ENCODE measurements at regions not wholly inside any gene's neighbourhood (a gene's known extent, or its start where the extent isn't known, plus 50 kb on each side); places are given as distances from the start of the nearest gene placed in this dataset.

GRCh38 chr12:66960704-66961690 is 282.1 kb upstream of the GRIP1 start:
- no peak for DNase-seq
- Histone ChIP-seq H3K4me3 (no peak overlapping the region), H3K4me1 (no peaks in the 10 kb centered on the region), H3K27me3 (ENCODE audit: low read depth) (no peaks in the 10 kb centered on the region), H3K36me3 (no peaks in the 10 kb centered on the region), H3K9me3 (replicated peaks) (no peaks in the 10 kb centered on the region), H3K27ac (replicated peaks) (no peak overlapping the region)
- intact Hi-C loops (cut with micrococcal nuclease): no loop called here
- no peak for TF ChIP-seq CTCF (IDR thresholded peaks at IDR 0.05; ENCODE audit: borderline replicate concordance)

GRCh38 chr12:66962290-66962689 is 283.4 kb upstream of the GRIP1 start:
- no peak overlapping the region for H3K27ac ChIP-seq (replicated peaks)
- no peaks in the 10 kb centered on the region for H3K4me1 ChIP-seq
- no peaks in the 10 kb centered on the region for H3K9me3 ChIP-seq (replicated peaks)
- no peak overlapping the region for H3K4me3 ChIP-seq
- intact Hi-C loops (cut with micrococcal nuclease): no loop called here
- DNase-seq: no peak
- no peaks in the 10 kb centered on the region for H3K27me3 ChIP-seq (ENCODE audit: low read depth)
- TF ChIP-seq CTCF (IDR thresholded peaks at IDR 0.05; ENCODE audit: borderline replicate concordance): no peak
- H3K36me3 ChIP-seq: no peaks in the 10 kb centered on the region

GRCh38 chr12:66963901-66964300 is 285.0 kb upstream of the GRIP1 start:
- Histone ChIP-seq H3K27me3 (ENCODE audit: low read depth) (no peaks in the 10 kb centered on the region), H3K36me3 (no peaks in the 10 kb centered on the region), H3K27ac (replicated peaks) (no peak overlapping the region), H3K4me3 (no peak overlapping the region), H3K4me1 (no peaks in the 10 kb centered on the region), H3K9me3 (replicated peaks) (no peaks in the 10 kb centered on the region)
- intact Hi-C loops (cut with micrococcal nuclease): no loop called here
- TF ChIP-seq CTCF (IDR thresholded peaks at IDR 0.05; ENCODE audit: borderline replicate concordance): no peak
- DNase-seq: no peak

GRCh38 chr12:66964629-66965028 is 285.8 kb upstream of the GRIP1 start:
- Histone ChIP-seq H3K4me1 (no peaks in the 10 kb centered on the region), H3K9me3 (replicated peaks) (no peaks in the 10 kb centered on the region), H3K27ac (replicated peaks) (no peak overlapping the region), H3K4me3 (no peak overlapping the region), H3K36me3 (no peaks in the 10 kb centered on the region), H3K27me3 (ENCODE audit: low read depth) (no peaks in the 10 kb centered on the region)
- intact Hi-C loops (cut with micrococcal nuclease): no loop called here
- no peak for DNase-seq
- TF ChIP-seq CTCF (IDR thresholded peaks at IDR 0.05; ENCODE audit: borderline replicate concordance): no peak

- Histone ChIP-seq H3K27ac (replicated peaks) (no peak overlapping the region), H3K9me3 (replicated peaks) (no peaks in the 10 kb centered on the region), H3K27me3 (ENCODE audit: low read depth) (peaks cover 2% of the 10 kb centered on the region), H3K36me3 (no peaks in the 10 kb centered on the region), H3K4me1 (no peaks in the 10 kb centered on the region), H3K4me3 (no peak overlapping the region)
- intact Hi-C loops (cut with micrococcal nuclease): no loop called here
- no peak for DNase-seq
- TF ChIP-seq CTCF (IDR thresholded peaks at IDR 0.05; ENCODE audit: borderline replicate concordance): no peak
These were observed 286.7 kb upstream of the GRIP1 start for GRCh38 chr12:66965621-66966020.

All from left ventricle myocardium inferior (tissue), 1 donor.